NCI-H748 (cell line): ENCODE measurements at regions not wholly inside any gene's neighbourhood (a gene's known extent, or its start where the extent isn't known, plus 50 kb on each side); places are given as distances from the start of the nearest gene placed in this dataset.
"Not testable (repeated sequence)": the region's sequence is repeated elsewhere in the genome, so short reads cannot be mapped to it uniquely, and the experiment has no call there.

ENCODE experiments used
- DNase-seq: peaks from one replicate; lab custom pipeline; 2025; ENCODE audit not compliant: unreplicated experiment; lab: John Stamatoyannopoulos, UW

GRCh38 chr6:26720663-26721218, 61.2 kb upstream of the ZNF322 start:
- not testable (repeated sequence) for DNase-seq

GRCh38 chr6:26730019-26730766, 70.6 kb upstream of the ZNF322 start:
- not testable (repeated sequence) for DNase-seq

- not testable (repeated sequence) for DNase-seq
These were observed 75.4 kb upstream of the ZNF322 start for GRCh38 chr6:26734776-26735472.

- no peak for DNase-seq
These were observed 80.3 kb upstream of the ZNF322 start for GRCh38 chr6:26739811-26740210.

- DNase-seq, result no peak
These were observed 83.7 kb upstream of the ZNF322 start for GRCh38 chr6:26743157-26743821.

GRCh38 chr6:26743941-26744699, 84.6 kb upstream of the ZNF322 start:
- no peak for DNase-seq

- DNase-seq, result not testable (repeated sequence)
These were observed 85.3 kb upstream of the ZNF322 start for GRCh38 chr6:26744837-26745282.

GRCh38 chr6:26745964-26746363, 86.4 kb upstream of the ZNF322 start:
- not testable (repeated sequence) for DNase-seq

- DNase-seq, result not testable (repeated sequence)
These were observed 89.7 kb upstream of the ZNF322 start for GRCh38 chr6:26749126-26749758.

- not testable (repeated sequence) for DNase-seq
These were observed 90.2 kb upstream of the ZNF322 start for GRCh38 chr6:26749759-26750126.

GRCh38 chr6:26754212-26754611, 94.7 kb upstream of the ZNF322 start:
- DNase-seq, result no peak

- DNase-seq, result not testable (repeated sequence)
These were observed 95.3 kb upstream of the ZNF322 start for GRCh38 chr6:26754801-26755200.

- DNase-seq, result not testable (repeated sequence)
These were observed 96.7 kb upstream of the ZNF322 start for GRCh38 chr6:26756067-26756805.

- not testable (repeated sequence) for DNase-seq
These were observed 106.8 kb upstream of the ZNF322 start for GRCh38 chr6:26766203-26766902.

- DNase-seq, result not testable (repeated sequence)
These were observed 111.6 kb upstream of the ZNF322 start for GRCh38 chr6:26770941-26771666.

- DNase-seq, result not testable (repeated sequence)
These were observed 113.9 kb upstream of the ZNF322 start for GRCh38 chr6:26773414-26773813.

GRCh38 chr6:26780563-26780962, 121.0 kb upstream of the ZNF322 start:
- not testable (repeated sequence) for DNase-seq
